ENCODE measurements at regions not wholly inside any gene's neighbourhood (a gene's known extent, or its start where the extent isn't known, plus 50 kb on each side); places are given as distances from the start of the nearest gene placed in this dataset.

DNA sequence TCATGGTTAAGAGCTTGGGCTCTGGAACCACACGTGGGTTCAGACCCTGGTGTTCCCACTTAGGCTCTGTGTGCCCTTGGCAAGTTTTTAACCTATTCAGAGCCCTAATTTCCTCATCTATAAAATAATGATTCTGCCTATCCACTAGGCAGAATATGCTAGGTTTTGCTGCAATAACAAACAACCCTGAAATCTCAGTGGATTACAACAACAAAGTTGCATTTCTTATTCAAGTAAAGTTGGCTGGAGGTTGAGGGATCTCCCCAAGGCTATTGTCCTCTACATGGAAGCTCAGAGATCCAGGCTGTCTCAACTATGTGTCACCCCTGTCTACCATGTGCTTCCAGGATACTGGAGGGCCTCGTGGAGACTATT is 275.4 kb upstream of the SIX2 start:
- DNase-seq (no peak), ATAC-seq (ENCODE audit: low read depth) (no peak)
- H3K27ac Mint-ChIP-seq = no peak overlapping the region
- H3K27me3 Mint-ChIP-seq = peaks cover 6% of the 10 kb centered on the region
- POLR2A ChIA-PET = no interaction called here
- TF ChIP-seq CTCF (IDR thresholded peaks at IDR 0.05) = no peak
- no peak overlapping the region for H3K4me3 Mint-ChIP-seq
- H3K36me3 Mint-ChIP-seq (ENCODE audit: low read depth) = no peaks in the 10 kb centered on the region
- H3K4me1 Mint-ChIP-seq = no peaks in the 10 kb centered on the region
- H3K9me3 Mint-ChIP-seq = no peaks in the 10 kb centered on the region
- intact Hi-C loops (cut with micrococcal nuclease) = no loop called here
- CTCF ChIA-PET = no interaction called here

DNA sequence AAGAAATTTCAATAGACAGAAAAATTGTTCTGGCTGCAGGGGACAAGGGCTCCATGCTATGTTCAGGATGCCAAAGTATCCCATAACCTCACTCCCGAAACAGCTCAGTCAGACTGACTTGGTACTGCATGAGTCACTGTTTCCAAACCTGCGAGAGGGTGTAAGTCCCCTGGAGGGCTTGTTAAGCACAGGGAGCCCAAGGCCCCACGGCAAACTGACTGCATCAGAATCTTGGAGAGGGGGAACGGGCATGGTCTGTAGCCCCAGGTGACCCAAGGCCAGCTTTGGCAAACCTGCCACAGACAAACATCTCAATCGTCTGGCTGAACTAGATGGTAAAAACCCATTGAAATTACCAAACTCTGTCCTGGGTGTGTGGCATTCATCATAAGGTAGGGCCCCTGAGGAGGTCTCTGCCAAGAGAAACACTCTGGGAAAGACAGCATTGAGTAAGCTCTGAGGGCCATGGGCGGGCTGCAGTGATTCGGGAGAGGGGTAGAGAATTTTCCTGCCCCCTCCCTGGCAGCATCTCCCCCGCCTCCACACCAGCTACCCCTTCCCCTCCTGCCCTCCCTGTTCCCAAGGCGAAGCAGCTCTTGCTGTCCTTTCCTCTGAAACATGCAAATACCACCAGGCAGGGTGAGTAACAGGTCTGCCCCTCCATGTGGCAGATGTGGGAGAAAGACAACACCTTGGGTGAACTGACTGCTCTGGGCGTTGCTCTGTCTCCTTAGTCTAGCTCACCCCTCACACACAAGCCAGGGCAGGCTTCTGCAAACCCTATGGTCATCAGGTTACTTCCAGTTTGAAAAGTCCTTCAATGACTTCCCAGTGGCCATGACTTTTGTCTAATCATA is 274.7 kb upstream of the SIX2 start:
- H3K9me3 Mint-ChIP-seq = no peaks in the 10 kb centered on the region
- peaks cover 9% of the 10 kb centered on the region for H3K27me3 Mint-ChIP-seq
- H3K4me1 Mint-ChIP-seq = no peaks in the 10 kb centered on the region
- ATAC-seq (ENCODE audit: low read depth) = no peak
- POLR2A ChIA-PET = no interaction called here
- H3K36me3 Mint-ChIP-seq (ENCODE audit: low read depth) = no peaks in the 10 kb centered on the region
- no peak overlapping the region for H3K4me3 Mint-ChIP-seq
- DNase-seq = no peak
- no peak for TF ChIP-seq CTCF (IDR thresholded peaks at IDR 0.05)
- CTCF ChIA-PET = no interaction called here
- no peak overlapping the region for H3K27ac Mint-ChIP-seq
- intact Hi-C loops (cut with micrococcal nuclease) = no loop called here

DNA sequence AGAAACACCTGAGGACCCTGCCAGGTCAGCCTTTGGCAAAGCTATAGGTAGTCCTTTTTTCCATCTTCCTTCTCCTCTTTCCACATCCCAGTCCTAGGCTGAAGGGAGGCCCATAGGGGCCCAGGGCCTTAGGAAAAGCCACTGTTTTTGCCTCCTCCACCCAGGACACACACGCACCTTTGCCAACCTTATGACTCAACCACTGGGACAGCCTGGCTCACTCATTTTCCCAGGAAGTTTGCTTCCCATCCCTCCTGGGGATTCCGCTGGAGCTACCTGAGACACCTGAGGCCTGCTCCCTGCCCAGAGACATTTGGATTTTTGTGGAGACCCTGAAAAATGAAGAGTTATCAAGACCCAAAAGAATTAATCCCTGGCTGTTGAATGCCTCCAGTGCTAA is 273.4 kb upstream of the SIX2 start:
- Mint-ChIP-seq H3K4me3 (no peak overlapping the region), H3K4me1 (no peaks in the 10 kb centered on the region), H3K27me3 (peaks cover 8% of the 10 kb centered on the region), H3K9me3 (no peaks in the 10 kb centered on the region), H3K36me3 (ENCODE audit: low read depth) (no peaks in the 10 kb centered on the region), H3K27ac (no peak overlapping the region)
- DNase-seq (no peak), ATAC-seq (ENCODE audit: low read depth) (no peak)
- ChIA-PET CTCF (no interaction called here), POLR2A (no interaction called here)
- intact Hi-C loops (cut with micrococcal nuclease) = no loop called here
- TF ChIP-seq CTCF (IDR thresholded peaks at IDR 0.05) = no peak

GRCh38 chr2:45281311-45281710 is 272.1 kb upstream of the SIX2 start:
- TF ChIP-seq CTCF (IDR thresholded peaks at IDR 0.05) = no peak
- POLR2A ChIA-PET = no interaction called here
- Mint-ChIP-seq H3K4me3 (no peak overlapping the region), H3K36me3 (ENCODE audit: low read depth) (no peaks in the 10 kb centered on the region), H3K27me3 (peaks cover 8% of the 10 kb centered on the region), H3K9me3 (no peaks in the 10 kb centered on the region), H3K27ac (no peak overlapping the region), H3K4me1 (no peaks in the 10 kb centered on the region)
- ATAC-seq (ENCODE audit: low read depth) = no peak
- intact Hi-C loops (cut with micrococcal nuclease) = no loop called here
- CTCF ChIA-PET = no interaction called here
- DNase-seq = no peak

- H3K36me3 Mint-ChIP-seq (ENCODE audit: low read depth) = no peaks in the 10 kb centered on the region
- peaks cover 7% of the 10 kb centered on the region for H3K27me3 Mint-ChIP-seq
- DNase-seq = no peak
- no peak for TF ChIP-seq CTCF (IDR thresholded peaks at IDR 0.05)
- POLR2A ChIA-PET = no interaction called here
- intact Hi-C loops (cut with micrococcal nuclease) = no loop called here
- H3K4me3 Mint-ChIP-seq = no peak overlapping the region
- CTCF ChIA-PET = no interaction called here
- no peak overlapping the region for H3K27ac Mint-ChIP-seq
- no peaks in the 10 kb centered on the region for H3K4me1 Mint-ChIP-seq
- no peaks in the 10 kb centered on the region for H3K9me3 Mint-ChIP-seq
- no peak for ATAC-seq (ENCODE audit: low read depth)
Measured at GRCh38 chr2:45280794-45281193, 271.5 kb upstream of the SIX2 start.
